ENCODE measurements at regions not wholly inside any gene's neighbourhood (a gene's known extent, or its start where the extent isn't known, plus 50 kb on each side); places are given as distances from the start of the nearest gene placed in this dataset.

DNA sequence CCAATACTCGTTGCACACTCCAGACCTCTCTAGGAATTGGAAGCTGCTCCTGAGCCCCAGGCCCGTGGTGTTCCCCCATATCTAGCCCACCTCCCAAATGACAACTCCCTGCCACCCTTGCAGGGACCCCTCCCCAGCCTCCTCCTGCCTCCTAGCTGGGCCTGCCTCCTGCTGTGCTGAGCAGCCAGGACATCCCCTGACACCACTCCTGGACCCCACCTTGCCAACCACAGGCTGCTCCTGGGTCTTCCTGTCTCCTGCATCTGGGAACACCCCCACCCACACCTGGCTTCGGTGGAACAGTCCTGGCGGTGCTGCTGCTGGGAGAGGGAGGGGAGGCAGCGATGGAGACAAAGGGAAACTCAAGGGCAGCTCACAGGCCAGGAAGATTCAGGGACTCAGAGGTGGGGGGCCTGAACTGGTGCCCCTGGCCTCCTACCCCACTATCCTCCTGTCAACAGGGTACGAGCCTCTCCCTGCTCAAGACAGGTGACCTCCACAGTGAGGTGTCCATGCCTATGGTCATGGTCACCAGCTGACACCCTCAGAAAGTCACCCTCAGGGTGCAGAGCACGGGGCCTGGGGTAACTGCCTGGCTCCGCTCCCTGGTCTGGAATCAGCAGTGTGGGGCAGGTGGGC is 81.2 kb downstream of the RIPK4 start (continued):
- no peak for TF ChIP-seq TCF12 (IDR thresholded peaks at IDR 0.05; ENCODE audit: low read depth, low read length)

All from H1 (cell line).